Peyer's patch (tissue), 4 donors: ENCODE measurements at regions not wholly inside any gene's neighbourhood (a gene's known extent, or its start where the extent isn't known, plus 50 kb on each side); places are given as distances from the start of the nearest gene placed in this dataset.

Experiments used
- CTCF ChIP-seq, 6 experiments: fragments of 450-650 bp in 4 of 6; fragments of 200-600 bp in 2 of 6; sonication (generic) in 1 of 6; IDR thresholded peaks; one replicate each; pipeline ENCODE4 v1.5.1; 2017 to 2019; ENCODE audit warnings: antibody characterized with exemption in 6 of 6, mild to moderate bottlenecking in 3 of 6, moderate library complexity in 1 of 6
- POLR2A ChIP-seq, 2 donors: fragments of 450-650 bp; IDR thresholded peaks; one replicate each; pipeline ENCODE4 v1.5.1; 2017; ENCODE audit warnings: antibody characterized with exemption in 2 of 2, mild to moderate bottlenecking in 2 of 2, moderate library complexity in 2 of 2

GRCh38 chr1:106063510-106063909 lies 993.0 kb upstream of the PRMT6 start:
- no peak for TF ChIP-seq CTCF (IDR thresholded peaks at IDR 0.05)
- no peak for TF ChIP-seq POLR2A (IDR thresholded peaks at IDR 0.05)
